IMR-90 (cell line): ENCODE measurements at regions not wholly inside any gene's neighbourhood (a gene's known extent, or its start where the extent isn't known, plus 50 kb on each side); places are given as distances from the start of the nearest gene placed in this dataset.

Experiments used
- ATAC-seq: fragments of 200-7000 bp; cut with Tn5 transposase; 2 replicates; pipeline ENCODE4 v1.9.1; 2020; ENCODE audit warnings: low read depth, mild to moderate bottlenecking, moderate library complexity
- BruUV-seq: library from RNA; stranded (reverse); fragments of 400-500 nt; replicated peaks from 2 replicates; lab custom pipeline; 2021; lab: Mats Ljungman, UMichigan
- CTCF ChIA-PET: fragments of 300-600 bp; formaldehyde crosslinking; extraction: SDS; loops from one replicate; lab custom pipeline; 2021; ENCODE audit warnings: antibody characterized with exemption; lab: Yijun Ruan, JAX
- POLR2A ChIA-PET: fragments of 300-600 bp; sonication (Branson Sonifier 250); formaldehyde crosslinking; loops from one replicate; lab custom pipeline; 2022; ENCODE audit warnings: antibody characterized with exemption; ENCODE audit not compliant: unreplicated experiment; lab: Charles Lee
- DNase-seq: peaks from one replicate; pipeline ENCODE4 v3.0.0; 2013
- H2AFZ ChIP-seq: replicated peaks from 2 replicates; pipeline ENCODE3; 2013; ENCODE audit warnings: low read length, mild to moderate bottlenecking; ENCODE audit not compliant: poor library complexity
- H2AK5ac ChIP-seq: 2 replicates; pipeline ENCODE4 v1.6.1; 2013; ENCODE audit warnings: low read depth, low read length, inconsistent platforms
- H2AK9ac ChIP-seq: replicated peaks from 2 replicates; pipeline ENCODE3; 2013; ENCODE audit warnings: mild to moderate bottlenecking, low read depth, low read length, moderate library complexity; ENCODE audit not compliant: poor library complexity
- H2BK120ac ChIP-seq: 2 replicates; pipeline ENCODE4 v1.6.1; 2013; ENCODE audit warnings: low read depth, low read length, inconsistent platforms
- H2BK15ac ChIP-seq: 3 replicates; pipeline ENCODE4 v1.6.1; 2013; ENCODE audit warnings: low read depth, low read length, inconsistent platforms
- H2BK20ac ChIP-seq: 2 replicates; pipeline ENCODE4 v1.6.1; 2013; ENCODE audit warnings: low read depth, mild to moderate bottlenecking, inconsistent platforms, low read length, moderate library complexity
- H2BK5ac ChIP-seq: 2 replicates; pipeline ENCODE4 v1.6.1; 2013; ENCODE audit warnings: mild to moderate bottlenecking, low read depth, low read length, inconsistent platforms; ENCODE audit not compliant: poor library complexity, severe bottlenecking
- H3K14ac ChIP-seq: replicated peaks from 2 replicates; pipeline ENCODE4 v1.6.1; 2013; ENCODE audit warnings: low read depth, low read length, inconsistent platforms
- H3K18ac ChIP-seq: 2 replicates; pipeline ENCODE4 v1.6.1; 2013; ENCODE audit warnings: low read depth, low read length, control low read depth
- H3K23ac ChIP-seq: 2 replicates; pipeline ENCODE4 v1.6.1; 2013; ENCODE audit warnings: low read depth, low read length, inconsistent platforms
- H3K27ac ChIP-seq: 2 replicates; pipeline ENCODE4 v1.5.1; 2013; ENCODE audit warnings: mild to moderate bottlenecking, control low read depth, low read length; ENCODE audit not compliant: insufficient read depth
- H3K27me3 ChIP-seq: 2 replicates; pipeline ENCODE4 v1.6.1; 2013; ENCODE audit warnings: low read length; ENCODE audit not compliant: control insufficient read depth, insufficient read depth
- H3K36me3 ChIP-seq: 2 replicates; pipeline ENCODE4 v1.6.1; 2013; ENCODE audit warnings: low read length, mixed read lengths; ENCODE audit not compliant: control insufficient read depth, insufficient read depth
- H3K4ac ChIP-seq: 2 replicates; pipeline ENCODE4 v1.6.1; 2013; ENCODE audit warnings: low read depth, low read length, inconsistent platforms
- H3K4me1 ChIP-seq: 2 replicates; pipeline ENCODE4 v1.6.1; 2013; ENCODE audit warnings: low read length, mixed read lengths; ENCODE audit not compliant: control insufficient read depth, insufficient read depth
- H3K4me2 ChIP-seq: 2 replicates; pipeline ENCODE4 v1.6.1; 2013; ENCODE audit warnings: low read depth, mild to moderate bottlenecking, control low read depth, low read length, moderate library complexity
- H3K4me3 ChIP-seq: 2 replicates; pipeline ENCODE4 v1.5.1; 2013; ENCODE audit warnings: low read depth, mild to moderate bottlenecking, control low read depth, low read length, moderate library complexity; ENCODE audit not compliant: insufficient read depth
- H3K56ac ChIP-seq: 2 replicates; pipeline ENCODE4 v1.6.1; 2013; ENCODE audit warnings: low read length, inconsistent platforms; ENCODE audit not compliant: insufficient read depth; ENCODE audit errors: extremely low read depth
- H3K79me1 ChIP-seq, 2 experiments: 2 replicates each; pipeline ENCODE4 v1.6.1; 2013; ENCODE audit warnings: low read length in 2 of 2, inconsistent platforms in 1 of 2, low read depth in 1 of 2
- H3K9ac ChIP-seq: 2 replicates; pipeline ENCODE4 v1.6.1; 2013; ENCODE audit warnings: low read depth, low read length, control low read depth
- H3K9me1 ChIP-seq: 2 replicates; pipeline ENCODE4 v1.6.1; 2013; ENCODE audit warnings: low read length, inconsistent platforms; ENCODE audit not compliant: insufficient read depth
- H3K9me3 ChIP-seq: 2 replicates; pipeline ENCODE4 v1.6.1; 2013; ENCODE audit warnings: low read length; ENCODE audit not compliant: control insufficient read depth, insufficient read depth
- H4K20me1 ChIP-seq: 2 replicates; pipeline ENCODE4 v1.6.1; 2013; ENCODE audit warnings: low read length, inconsistent platforms; ENCODE audit not compliant: insufficient read depth
- H4K5ac ChIP-seq: 2 replicates; pipeline ENCODE4 v1.6.1; 2013; ENCODE audit warnings: mild to moderate bottlenecking, low read depth, low read length, control low read depth
- H4K8ac ChIP-seq, 2 experiments: 2 replicates each; pipeline ENCODE4 v1.6.1; 2013; ENCODE audit warnings: low read depth in 2 of 2, low read length in 2 of 2, control low read depth in 1 of 2, inconsistent platforms in 1 of 2
- H4K91ac ChIP-seq: 2 replicates; pipeline ENCODE4 v1.6.1; 2013; ENCODE audit warnings: low read depth, low read length, inconsistent platforms; ENCODE audit not compliant: insufficient read depth
- BHLHE40 ChIP-seq: fragments of 150-350 bp; IDR thresholded peaks from 2 replicates; pipeline ENCODE4 v1.6.1; 2016; ENCODE audit warnings: mild to moderate bottlenecking, low read depth, low read length
- CEBPB ChIP-seq: IDR thresholded peaks from 2 replicates; pipeline ENCODE4 v1.6.1; 2012; ENCODE audit warnings: low read depth, low read length, improper control_type of control experiment
- CHD1 ChIP-seq: IDR thresholded peaks from 2 replicates; pipeline ENCODE4 v1.6.1; 2012; ENCODE audit warnings: low read depth, low read length, improper control_type of control experiment
- FOS ChIP-seq: fragments of 150-350 bp; IDR thresholded peaks from 2 replicates; pipeline ENCODE4 v1.6.1; 2016; ENCODE audit warnings: low read depth, low read length
- MXI1 ChIP-seq: IDR thresholded peaks from 2 replicates; pipeline ENCODE4 v1.6.1; 2012; ENCODE audit warnings: low read depth, mild to moderate bottlenecking, low read length, moderate library complexity, borderline replicate concordance
- NFE2L2 ChIP-seq: fragments of 150-350 bp; IDR thresholded peaks from 2 replicates; pipeline ENCODE4 v1.6.1; 2016; ENCODE audit warnings: low read depth, mild to moderate bottlenecking, low read length
- POLR2A ChIP-seq: IDR thresholded peaks from 2 replicates; pipeline ENCODE4 v1.6.1; 2012; ENCODE audit warnings: mild to moderate bottlenecking, low read depth, low read length
- RAD21 ChIP-seq: IDR thresholded peaks from 2 replicates; pipeline ENCODE4 v1.6.1; 2012; ENCODE audit warnings: low read length, improper control_type of control experiment
- RCOR1 ChIP-seq: IDR thresholded peaks from 2 replicates; pipeline ENCODE4 v1.6.1; 2012; ENCODE audit warnings: mild to moderate bottlenecking, low read length, improper control_type of control experiment; ENCODE audit not compliant: insufficient replicate concordance
- RFX5 ChIP-seq: IDR thresholded peaks from 2 replicates; pipeline ENCODE4 v1.8.0; 2012; ENCODE audit warnings: low read depth, mild to moderate bottlenecking, low read length, moderate library complexity
- SMC3 ChIP-seq: fragments of 150-350 bp; IDR thresholded peaks from 2 replicates; pipeline ENCODE4 v1.6.1; 2016; ENCODE audit warnings: low read depth, mild to moderate bottlenecking, antibody characterized with exemption, low read length, moderate library complexity
- dilution Hi-C: fragments of 300-500 bp; cut with HindIII; formaldehyde crosslinking; loops from one replicate; pipeline ENCODE4 v1.14.3; 2018; ENCODE audit warnings: low sequenced_read_pairs; ENCODE audit not compliant: unreplicated experiment
- in situ Hi-C: fragments of 300-500 bp; cut with MboI; formaldehyde crosslinking; loops from 3 replicates; pipeline ENCODE4 v1.14.3; 2019; ENCODE audit warnings: low sequenced_read_pairs, inconsistent platforms, mixed read lengths
- intact Hi-C: fragments of 100-400 bp; cut with micrococcal nuclease; formaldehyde crosslinking; loops from 2 replicates; pipeline ENCODE4 v1.10.0; 2022
- TF ChIP-seq, protein P1 (sequence below): conservative IDR thresholded peaks from 2 replicates; pipeline ENCODE4 v1.5.1; 2012; ENCODE audit warnings: mild to moderate bottlenecking, low read depth, low read length, improper control_type of control experiment

DNA sequence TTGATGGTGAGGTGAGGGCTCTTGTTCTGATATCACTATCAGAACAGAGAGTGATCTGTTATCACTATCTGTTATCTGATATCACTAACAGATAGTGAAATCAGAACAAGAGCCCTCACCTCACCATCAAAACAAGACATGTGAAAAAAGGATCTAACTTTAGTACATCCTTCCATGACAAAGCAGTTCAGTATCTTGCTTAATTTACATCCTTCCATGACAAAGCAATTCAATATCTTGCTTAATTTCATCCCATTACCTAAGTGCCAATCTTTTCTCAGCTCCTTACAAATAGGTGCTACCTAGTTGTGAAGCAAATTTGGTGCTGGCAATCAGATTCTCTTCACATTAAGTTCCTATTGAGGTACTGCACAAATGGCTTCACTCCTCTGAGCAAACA lies 1865.6 kb upstream of the FLRT2 start:
- H3K9me1 ChIP-seq, result no peaks in the 10 kb centered on the region
- no peaks in the 10 kb centered on the region for H3K79me1 ChIP-seq
- no peak overlapping the region for H2AFZ ChIP-seq
- ChIA-PET POLR2A (no interaction called here), CTCF (no interaction called here)
- H2BK5ac ChIP-seq, result no peak overlapping the region
- no peak overlapping the region for H3K56ac ChIP-seq
- H4K8ac ChIP-seq, result no peak overlapping the region
- no TSS peak for BruUV-seq
- no peaks in the 10 kb centered on the region for H3K9me3 ChIP-seq
- H2BK20ac ChIP-seq, result no peak overlapping the region
- dilution Hi-C loops, result no loop called here
- no peak overlapping the region for H3K14ac ChIP-seq
- TF ChIP-seq, protein P1, sequence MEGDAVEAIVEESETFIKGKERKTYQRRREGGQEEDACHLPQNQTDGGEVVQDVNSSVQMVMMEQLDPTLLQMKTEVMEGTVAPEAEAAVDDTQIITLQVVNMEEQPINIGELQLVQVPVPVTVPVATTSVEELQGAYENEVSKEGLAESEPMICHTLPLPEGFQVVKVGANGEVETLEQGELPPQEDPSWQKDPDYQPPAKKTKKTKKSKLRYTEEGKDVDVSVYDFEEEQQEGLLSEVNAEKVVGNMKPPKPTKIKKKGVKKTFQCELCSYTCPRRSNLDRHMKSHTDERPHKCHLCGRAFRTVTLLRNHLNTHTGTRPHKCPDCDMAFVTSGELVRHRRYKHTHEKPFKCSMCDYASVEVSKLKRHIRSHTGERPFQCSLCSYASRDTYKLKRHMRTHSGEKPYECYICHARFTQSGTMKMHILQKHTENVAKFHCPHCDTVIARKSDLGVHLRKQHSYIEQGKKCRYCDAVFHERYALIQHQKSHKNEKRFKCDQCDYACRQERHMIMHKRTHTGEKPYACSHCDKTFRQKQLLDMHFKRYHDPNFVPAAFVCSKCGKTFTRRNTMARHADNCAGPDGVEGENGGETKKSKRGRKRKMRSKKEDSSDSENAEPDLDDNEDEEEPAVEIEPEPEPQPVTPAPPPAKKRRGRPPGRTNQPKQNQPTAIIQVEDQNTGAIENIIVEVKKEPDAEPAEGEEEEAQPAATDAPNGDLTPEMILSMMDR, result no peak
- TF ChIP-seq RFX5 (no peak), CHD1 (no peak), FOS (no peak), SMC3 (no peak), POLR2A (no peak), CEBPB (no peak), MXI1 (no peak), NFE2L2 (no peak), BHLHE40 (no peak), RCOR1 (no peak), RAD21 (no peak)
- no peaks in the 10 kb centered on the region for H3K36me3 ChIP-seq
- ATAC-seq, result no peak
- H3K4me3 ChIP-seq, result no peak overlapping the region
- no peak overlapping the region for H4K91ac ChIP-seq
- H3K4me2 ChIP-seq, result no peak overlapping the region
- no peak overlapping the region for H3K27ac ChIP-seq
- H3K9ac ChIP-seq, result no peak overlapping the region
- H3K4me1 ChIP-seq, result no peaks in the 10 kb centered on the region
- H2AK9ac ChIP-seq, result no peak overlapping the region
- no peaks in the 10 kb centered on the region for H3K27me3 ChIP-seq
- H2BK15ac ChIP-seq, result no peak overlapping the region
- no peak overlapping the region for H2AK5ac ChIP-seq
- no peak overlapping the region for H4K5ac ChIP-seq
- no peak for DNase-seq
- intact Hi-C loops, result no loop called here
- H2BK120ac ChIP-seq, result no peak overlapping the region
- H3K23ac ChIP-seq, result no peak overlapping the region
- H4K20me1 ChIP-seq, result no peaks in the 10 kb centered on the region
- no peak overlapping the region for H3K4ac ChIP-seq
- in situ Hi-C loops, result no loop called here
- H3K18ac ChIP-seq, result no peak overlapping the region
